ENCODE measurements at regions not wholly inside any gene's neighbourhood (a gene's known extent, or its start where the extent isn't known, plus 50 kb on each side); places are given as distances from the start of the nearest gene placed in this dataset.

DNA sequence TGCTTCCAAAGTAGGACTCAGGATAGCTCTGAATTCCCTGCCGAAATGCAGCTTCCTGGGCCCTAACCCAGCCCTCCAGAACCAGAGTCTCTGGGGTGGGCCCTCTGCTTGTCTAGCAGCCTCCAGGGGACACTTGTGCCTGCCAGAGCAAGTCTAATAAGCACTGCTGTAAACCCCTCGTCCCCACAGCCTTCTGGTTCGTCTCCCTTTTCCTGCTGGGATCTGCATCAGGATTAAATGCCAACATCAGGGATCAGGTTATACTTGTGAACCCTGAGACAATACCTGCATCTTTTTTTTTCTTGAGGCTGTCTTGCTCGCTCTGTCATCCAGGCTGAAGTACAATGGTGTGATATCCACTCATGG is 282.0 kb downstream of the SEC14L1 start:
- Histone ChIP-seq H3K27me3 (ENCODE audit: control insufficient read depth in 1 of 2, insufficient read depth in 2 of 2, low read length in 2 of 2) (no peaks in the 10 kb centered on the region), H3K4me3 (replicated peaks in 1 of 3; ENCODE audit: insufficient read depth in 1 of 3, low read depth in 2 of 3, low read length in 3 of 3) (no peak overlapping the region), H3K79me2 (ENCODE audit: insufficient read depth, low read length) (peaks cover 36% of the 10 kb centered on the region), H3K4me2 (ENCODE audit: low read depth, low read length) (no peak overlapping the region), H3K4me1 (ENCODE audit: insufficient read depth, low read length) (peaks cover 55% of the 10 kb centered on the region), H4K20me1 (ENCODE audit: insufficient read depth, low read length) (peaks cover 73% of the 10 kb centered on the region), H3K9ac (ENCODE audit: insufficient read depth, low read depth, low read length) (no peak overlapping the region), H3K36me3 (replicated peaks in 1 of 2; ENCODE audit: control insufficient read depth in 1 of 2, insufficient read depth in 2 of 2, low read length in 2 of 2) (peaks cover 43 to 73% of the 10 kb centered on the region in 2 experiments; a peak in 4 of 5 replicates), H3K27ac (ENCODE audit: extremely low read length, insufficient read depth, low read length) (no peak overlapping the region), H3K9me3 (ENCODE audit: low read length) (no peaks in the 10 kb centered on the region), H2AFZ (ENCODE audit: low read length) (no peak overlapping the region)
- POLR2A ChIA-PET, result interaction anchor here (9.2 kb wide), 1 partner anchor 29 kb away, joined by 107 read pairs; no protein-coding TSS in a partner anchor
- TF ChIP-seq, protein P1, sequence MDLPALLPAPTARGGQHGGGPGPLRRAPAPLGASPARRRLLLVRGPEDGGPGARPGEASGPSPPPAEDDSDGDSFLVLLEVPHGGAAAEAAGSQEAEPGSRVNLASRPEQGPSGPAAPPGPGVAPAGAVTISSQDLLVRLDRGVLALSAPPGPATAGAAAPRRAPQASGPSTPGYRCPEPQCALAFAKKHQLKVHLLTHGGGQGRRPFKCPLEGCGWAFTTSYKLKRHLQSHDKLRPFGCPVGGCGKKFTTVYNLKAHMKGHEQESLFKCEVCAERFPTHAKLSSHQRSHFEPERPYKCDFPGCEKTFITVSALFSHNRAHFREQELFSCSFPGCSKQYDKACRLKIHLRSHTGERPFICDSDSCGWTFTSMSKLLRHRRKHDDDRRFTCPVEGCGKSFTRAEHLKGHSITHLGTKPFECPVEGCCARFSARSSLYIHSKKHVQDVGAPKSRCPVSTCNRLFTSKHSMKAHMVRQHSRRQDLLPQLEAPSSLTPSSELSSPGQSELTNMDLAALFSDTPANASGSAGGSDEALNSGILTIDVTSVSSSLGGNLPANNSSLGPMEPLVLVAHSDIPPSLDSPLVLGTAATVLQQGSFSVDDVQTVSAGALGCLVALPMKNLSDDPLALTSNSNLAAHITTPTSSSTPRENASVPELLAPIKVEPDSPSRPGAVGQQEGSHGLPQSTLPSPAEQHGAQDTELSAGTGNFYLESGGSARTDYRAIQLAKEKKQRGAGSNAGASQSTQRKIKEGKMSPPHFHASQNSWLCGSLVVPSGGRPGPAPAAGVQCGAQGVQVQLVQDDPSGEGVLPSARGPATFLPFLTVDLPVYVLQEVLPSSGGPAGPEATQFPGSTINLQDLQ (CRISPR knock-in tag; IDR thresholded peaks at IDR 0.05), result no peak
- no peak for TF ChIP-seq MYNN (CRISPR knock-in tag; IDR thresholded peaks at IDR 0.05; ENCODE audit: low read depth)
- TF ChIP-seq, protein P2, sequence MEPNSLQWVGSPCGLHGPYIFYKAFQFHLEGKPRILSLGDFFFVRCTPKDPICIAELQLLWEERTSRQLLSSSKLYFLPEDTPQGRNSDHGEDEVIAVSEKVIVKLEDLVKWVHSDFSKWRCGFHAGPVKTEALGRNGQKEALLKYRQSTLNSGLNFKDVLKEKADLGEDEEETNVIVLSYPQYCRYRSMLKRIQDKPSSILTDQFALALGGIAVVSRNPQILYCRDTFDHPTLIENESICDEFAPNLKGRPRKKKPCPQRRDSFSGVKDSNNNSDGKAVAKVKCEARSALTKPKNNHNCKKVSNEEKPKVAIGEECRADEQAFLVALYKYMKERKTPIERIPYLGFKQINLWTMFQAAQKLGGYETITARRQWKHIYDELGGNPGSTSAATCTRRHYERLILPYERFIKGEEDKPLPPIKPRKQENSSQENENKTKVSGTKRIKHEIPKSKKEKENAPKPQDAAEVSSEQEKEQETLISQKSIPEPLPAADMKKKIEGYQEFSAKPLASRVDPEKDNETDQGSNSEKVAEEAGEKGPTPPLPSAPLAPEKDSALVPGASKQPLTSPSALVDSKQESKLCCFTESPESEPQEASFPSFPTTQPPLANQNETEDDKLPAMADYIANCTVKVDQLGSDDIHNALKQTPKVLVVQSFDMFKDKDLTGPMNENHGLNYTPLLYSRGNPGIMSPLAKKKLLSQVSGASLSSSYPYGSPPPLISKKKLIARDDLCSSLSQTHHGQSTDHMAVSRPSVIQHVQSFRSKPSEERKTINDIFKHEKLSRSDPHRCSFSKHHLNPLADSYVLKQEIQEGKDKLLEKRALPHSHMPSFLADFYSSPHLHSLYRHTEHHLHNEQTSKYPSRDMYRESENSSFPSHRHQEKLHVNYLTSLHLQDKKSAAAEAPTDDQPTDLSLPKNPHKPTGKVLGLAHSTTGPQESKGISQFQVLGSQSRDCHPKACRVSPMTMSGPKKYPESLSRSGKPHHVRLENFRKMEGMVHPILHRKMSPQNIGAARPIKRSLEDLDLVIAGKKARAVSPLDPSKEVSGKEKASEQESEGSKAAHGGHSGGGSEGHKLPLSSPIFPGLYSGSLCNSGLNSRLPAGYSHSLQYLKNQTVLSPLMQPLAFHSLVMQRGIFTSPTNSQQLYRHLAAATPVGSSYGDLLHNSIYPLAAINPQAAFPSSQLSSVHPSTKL (CRISPR knock-in tag; IDR thresholded peaks at IDR 0.05), result no peak
- TF ChIP-seq RELA (CRISPR knock-in tag; IDR thresholded peaks at IDR 0.05), result no peak
- intact Hi-C loops (cut with micrococcal nuclease; ENCODE audit: unreplicated experiment) (no loop called here), in situ Hi-C loops (cut with HindIII; ENCODE audit: extremely low pct_ligation_motif_present, low pct_unique_long_range_greater_than_20kb) (no loop called here)
- no peak for ATAC-seq
- CTCF ChIA-PET (ENCODE audit: low intra/inter-chr PET ratio, low total read pairs), result no interaction called here
- DNase-seq (ENCODE audit: low spot score), result no peak
- FAIRE-seq, result no peak
- WGBS (ENCODE audit: low lambda C conversion rate), result 94% methylated on average over 4 of the region's 4 CpGs
- no TSS peak for BruUV-seq (replicated peaks)

All from HepG2 (cell line).